ENCODE measurements at regions not wholly inside any gene's neighbourhood (a gene's known extent, or its start where the extent isn't known, plus 50 kb on each side); places are given as distances from the start of the nearest gene placed in this dataset.

DNA sequence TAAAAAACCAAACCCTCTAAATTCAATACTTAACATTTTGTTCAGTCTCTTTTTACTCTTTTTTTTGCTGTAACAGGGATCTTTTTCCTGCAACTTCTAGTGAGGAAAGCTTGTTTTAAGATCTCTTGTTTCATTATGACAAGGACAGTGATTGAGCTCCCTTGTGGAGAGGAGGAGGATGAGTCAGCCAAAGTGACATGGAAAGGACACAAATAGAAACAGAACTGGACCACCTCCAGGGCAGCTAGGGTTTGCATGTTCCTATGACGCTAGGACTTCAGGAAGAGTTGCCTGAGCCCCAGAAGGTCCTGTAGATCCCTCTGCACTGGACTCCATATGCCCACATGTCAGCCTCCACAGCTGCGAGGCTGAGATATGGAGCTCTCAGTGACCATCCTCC, 212.6 kb upstream of the FAM78B start:
- Histone ChIP-seq H3K9me3 (no peaks in the 10 kb centered on the region), H3K4me1 (no peaks in the 10 kb centered on the region), H3K36me3 (no peaks in the 10 kb centered on the region), H3K27ac (no peak overlapping the region), H3K4me3 (no peak overlapping the region), H3K27me3 (no peaks in the 10 kb centered on the region)
- 73 to 81% methylated on average over 2 of the region's 2 CpGs for WGBS, 2 donors
- TF ChIP-seq POLR2A (IDR thresholded peaks at IDR 0.05) (no peak), POLR2AphosphoS5 (IDR thresholded peaks at IDR 0.05) (no peak), EP300 (IDR thresholded peaks at IDR 0.05) (no peak)
- TF ChIP-seq, protein P1, sequence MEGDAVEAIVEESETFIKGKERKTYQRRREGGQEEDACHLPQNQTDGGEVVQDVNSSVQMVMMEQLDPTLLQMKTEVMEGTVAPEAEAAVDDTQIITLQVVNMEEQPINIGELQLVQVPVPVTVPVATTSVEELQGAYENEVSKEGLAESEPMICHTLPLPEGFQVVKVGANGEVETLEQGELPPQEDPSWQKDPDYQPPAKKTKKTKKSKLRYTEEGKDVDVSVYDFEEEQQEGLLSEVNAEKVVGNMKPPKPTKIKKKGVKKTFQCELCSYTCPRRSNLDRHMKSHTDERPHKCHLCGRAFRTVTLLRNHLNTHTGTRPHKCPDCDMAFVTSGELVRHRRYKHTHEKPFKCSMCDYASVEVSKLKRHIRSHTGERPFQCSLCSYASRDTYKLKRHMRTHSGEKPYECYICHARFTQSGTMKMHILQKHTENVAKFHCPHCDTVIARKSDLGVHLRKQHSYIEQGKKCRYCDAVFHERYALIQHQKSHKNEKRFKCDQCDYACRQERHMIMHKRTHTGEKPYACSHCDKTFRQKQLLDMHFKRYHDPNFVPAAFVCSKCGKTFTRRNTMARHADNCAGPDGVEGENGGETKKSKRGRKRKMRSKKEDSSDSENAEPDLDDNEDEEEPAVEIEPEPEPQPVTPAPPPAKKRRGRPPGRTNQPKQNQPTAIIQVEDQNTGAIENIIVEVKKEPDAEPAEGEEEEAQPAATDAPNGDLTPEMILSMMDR (IDR thresholded peaks at IDR 0.05): no peak
- intact Hi-C loops (cut with DNase I): no loop called here
- DNase-seq: no peak

DNA sequence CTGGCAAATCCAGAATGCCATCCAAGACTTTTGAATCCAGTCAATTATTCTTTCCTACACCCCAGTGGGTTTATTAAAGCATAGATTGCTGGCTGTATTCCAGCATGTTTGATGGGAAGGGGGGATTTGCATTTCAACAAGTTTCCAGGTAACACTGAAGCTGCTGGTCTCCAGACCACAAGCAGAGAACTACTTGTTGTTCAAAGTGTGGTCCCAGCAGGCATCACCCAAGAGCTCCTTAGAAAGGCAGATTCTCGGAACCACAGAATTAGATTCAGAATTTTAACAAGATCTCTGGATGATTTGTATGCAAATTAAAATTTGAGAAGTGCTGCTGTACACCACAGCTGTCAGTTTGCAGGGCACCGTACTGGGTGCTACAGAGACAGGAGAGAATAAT, 216.3 kb upstream of the FAM78B start:
- Histone ChIP-seq H3K36me3 (no peaks in the 10 kb centered on the region), H3K4me3 (no peak overlapping the region), H3K27ac (no peak overlapping the region), H3K27me3 (no peaks in the 10 kb centered on the region), H3K4me1 (no peaks in the 10 kb centered on the region), H3K9me3 (no peaks in the 10 kb centered on the region)
- intact Hi-C loops (cut with DNase I): no loop called here
- 63 to 72% methylated on average over 2 of the region's 2 CpGs for WGBS, 2 donors
- no peak for DNase-seq
- TF ChIP-seq, protein P1 (IDR thresholded peaks at IDR 0.05): no peak
- TF ChIP-seq POLR2AphosphoS5 (IDR thresholded peaks at IDR 0.05) (no peak), EP300 (IDR thresholded peaks at IDR 0.05) (no peak), POLR2A (IDR thresholded peaks at IDR 0.05) (no peak)

DNA sequence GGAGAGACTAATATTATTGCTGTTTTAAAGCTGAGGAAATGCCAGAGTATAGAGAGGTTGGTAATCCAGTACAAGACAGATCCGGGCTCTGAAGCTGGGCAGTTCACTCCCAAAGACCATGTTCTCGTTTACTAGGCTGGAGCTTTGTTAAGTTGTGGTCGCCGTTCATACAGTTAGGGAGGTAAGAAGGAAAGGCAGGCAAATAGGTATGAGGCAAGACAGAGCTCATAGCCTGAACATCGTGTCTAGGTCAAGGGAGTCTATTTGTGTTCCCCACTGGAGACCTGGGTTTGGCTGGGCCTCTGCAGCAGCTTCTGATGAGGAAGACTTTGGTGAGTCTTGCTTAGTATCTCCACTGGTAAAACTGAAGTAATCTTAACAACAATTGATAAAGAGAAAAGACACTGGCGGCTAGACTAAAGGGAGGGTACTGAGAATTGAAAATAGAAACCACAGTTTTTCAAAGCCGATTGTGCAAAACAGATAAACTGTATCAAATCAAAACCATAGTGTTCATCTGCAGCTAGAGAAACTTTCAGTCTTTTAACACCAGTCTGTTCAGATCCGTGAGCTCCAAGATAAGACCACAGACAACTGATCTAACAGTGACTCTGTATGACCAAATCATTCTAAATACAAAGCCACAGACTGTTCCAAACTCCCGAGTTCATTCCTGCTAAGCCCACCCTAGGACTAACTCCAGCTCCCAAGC, 217.0 kb upstream of the FAM78B start:
- Histone ChIP-seq H3K36me3 (no peaks in the 10 kb centered on the region), H3K27me3 (no peaks in the 10 kb centered on the region), H3K4me3 (no peak overlapping the region), H3K27ac (no peak overlapping the region), H3K9me3 (no peaks in the 10 kb centered on the region), H3K4me1 (no peaks in the 10 kb centered on the region)
- no peak for DNase-seq
- intact Hi-C loops (cut with DNase I): no loop called here
- no peak for TF ChIP-seq POLR2A (IDR thresholded peaks at IDR 0.05)
- TF ChIP-seq POLR2AphosphoS5 (IDR thresholded peaks at IDR 0.05): no peak
- TF ChIP-seq EP300 (IDR thresholded peaks at IDR 0.05): no peak
- TF ChIP-seq, protein P1 (IDR thresholded peaks at IDR 0.05): no peak
- 65 to 74% methylated on average over 9 of the region's 9 CpGs for WGBS, 2 donors

DNA sequence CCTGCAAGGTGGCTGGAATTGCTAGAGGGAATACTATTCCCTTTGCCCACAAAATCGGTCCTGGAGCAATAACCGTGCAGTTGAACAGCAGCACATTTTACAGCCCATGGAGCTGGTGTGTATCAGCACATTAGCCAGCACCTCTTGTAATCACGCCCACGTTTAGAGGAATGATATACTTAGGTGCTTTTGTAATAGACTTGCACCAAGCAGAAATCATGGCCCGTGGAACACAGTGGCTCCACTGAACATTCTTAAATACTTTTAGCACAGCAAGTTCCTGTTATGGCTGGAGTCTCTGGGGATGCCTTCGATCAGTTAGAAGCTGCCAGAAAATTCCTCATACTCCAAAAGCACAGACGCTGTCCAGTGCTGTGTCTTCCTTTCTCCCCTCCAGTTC, 218.1 kb upstream of the FAM78B start:
- WGBS, 2 donors: 42 to 58% methylated on average over 7 of the region's 7 CpGs
- no peaks in the 10 kb centered on the region for H3K9me3 ChIP-seq
- no peaks in the 10 kb centered on the region for H3K27me3 ChIP-seq
- DNase-seq: no peak
- intact Hi-C loops (cut with DNase I): no loop called here
- H3K36me3 ChIP-seq: no peaks in the 10 kb centered on the region
- H3K4me3 ChIP-seq: no peak overlapping the region
- no peaks in the 10 kb centered on the region for H3K4me1 ChIP-seq
- TF ChIP-seq, protein P1 (IDR thresholded peaks at IDR 0.05): no peak
- no peak for TF ChIP-seq EP300 (IDR thresholded peaks at IDR 0.05)
- H3K27ac ChIP-seq: no peak overlapping the region
